HG03045 (cell line): ENCODE measurements at regions not wholly inside any gene's neighbourhood (a gene's known extent, or its start where the extent isn't known, plus 50 kb on each side); places are given as distances from the start of the nearest gene placed in this dataset.

Source experiments
- ATAC-seq: cut with Tn5 transposase; IDR thresholded peaks from one replicate; pipeline ENCODE4 v1.9.1; 2021; ENCODE audit warnings: mild to moderate bottlenecking, moderate library complexity; ENCODE audit not compliant: unreplicated experiment

- ATAC-seq: no peak
These were observed 439.4 kb upstream of the CDH19 start for GRCh38 chr18:67043276-67043675.

GRCh38 chr18:67041334-67041733 lies 437.4 kb upstream of the CDH19 start:
- no peak for ATAC-seq

DNA sequence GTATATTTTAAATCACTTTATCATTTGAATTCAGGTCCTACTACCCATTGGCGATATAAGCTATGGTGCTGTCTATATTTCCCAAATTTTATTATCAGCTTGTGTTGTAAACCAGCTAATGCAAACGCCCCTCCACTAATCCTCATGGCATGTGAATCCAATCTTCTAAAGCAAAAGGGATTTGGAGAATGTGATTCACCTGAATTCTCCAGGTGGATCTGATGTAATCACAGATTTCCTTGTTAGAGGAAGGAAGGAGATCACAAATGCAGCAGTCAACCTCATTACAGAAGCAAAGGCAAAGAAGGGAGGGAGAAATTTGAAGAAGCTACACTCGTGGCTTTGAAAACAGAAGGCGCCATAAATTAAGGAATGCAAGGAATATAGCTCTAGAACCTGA lies 431.1 kb upstream of the CDH19 start:
- no peak for ATAC-seq

- ATAC-seq: no peak
These were observed 419.2 kb upstream of the CDH19 start for GRCh38 chr18:67023059-67023458.

GRCh38 chr18:67010919-67011318 lies 407.0 kb upstream of the CDH19 start:
- no peak for ATAC-seq

DNA sequence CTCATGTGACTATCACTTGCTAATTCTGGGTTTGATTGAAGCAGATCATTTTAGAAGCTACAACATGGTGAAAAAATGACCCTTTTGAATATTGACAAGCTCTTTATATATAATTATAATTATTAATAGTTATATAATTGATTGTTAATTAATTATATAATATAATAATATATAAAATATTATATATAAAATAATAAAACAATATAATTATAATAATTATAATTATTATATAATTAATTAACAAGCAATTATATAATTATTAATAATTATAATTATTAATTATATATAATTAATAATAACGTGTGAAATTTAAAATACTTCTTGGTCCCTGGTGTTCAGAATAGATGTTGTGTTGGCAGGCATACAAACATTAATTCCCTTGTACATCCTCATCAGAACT lies 404.1 kb upstream of the CDH19 start:
- ATAC-seq: no peak

DNA sequence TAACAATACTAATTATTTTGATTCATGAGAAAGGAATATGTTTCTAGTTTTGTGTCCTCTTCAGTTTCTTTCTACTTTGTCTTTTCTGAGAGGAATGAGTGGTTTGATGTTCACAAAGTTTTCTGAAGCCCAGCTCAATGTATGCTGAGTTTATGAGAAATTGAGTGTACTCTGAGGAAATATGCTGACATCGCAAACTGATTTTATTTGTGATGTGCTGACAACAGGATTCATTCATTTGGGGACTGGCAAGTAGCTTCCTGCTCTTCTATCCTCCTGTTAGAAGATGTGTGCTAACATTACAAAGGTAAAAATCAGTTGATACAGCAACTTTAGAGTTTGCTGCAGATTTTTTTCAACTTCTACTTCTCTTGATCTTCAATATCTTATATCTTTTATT lies 403.2 kb upstream of the CDH19 start:
- ATAC-seq: no peak

DNA sequence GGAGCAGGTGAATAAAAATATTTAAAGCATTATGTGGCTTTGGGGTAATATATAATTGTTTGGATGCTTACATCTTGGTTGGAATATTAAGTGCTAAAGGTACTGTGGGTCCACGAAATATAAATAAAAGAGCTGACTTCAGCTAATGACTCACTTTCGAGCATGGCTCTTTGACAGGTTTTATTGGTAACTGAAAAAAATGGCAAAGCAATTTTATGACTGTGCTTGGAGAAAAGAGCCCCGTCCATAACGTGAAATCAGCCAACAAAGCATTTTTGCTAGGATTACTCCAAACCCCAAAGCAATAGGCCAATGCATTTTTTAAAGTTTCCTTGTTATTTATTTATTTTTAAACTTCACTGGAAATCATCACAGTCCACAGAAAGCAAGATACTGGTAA lies 397.2 kb upstream of the CDH19 start:
- ATAC-seq: no peak

- no peak for ATAC-seq
These were observed 395.1 kb upstream of the CDH19 start for GRCh38 chr18:66999003-66999402.

DNA sequence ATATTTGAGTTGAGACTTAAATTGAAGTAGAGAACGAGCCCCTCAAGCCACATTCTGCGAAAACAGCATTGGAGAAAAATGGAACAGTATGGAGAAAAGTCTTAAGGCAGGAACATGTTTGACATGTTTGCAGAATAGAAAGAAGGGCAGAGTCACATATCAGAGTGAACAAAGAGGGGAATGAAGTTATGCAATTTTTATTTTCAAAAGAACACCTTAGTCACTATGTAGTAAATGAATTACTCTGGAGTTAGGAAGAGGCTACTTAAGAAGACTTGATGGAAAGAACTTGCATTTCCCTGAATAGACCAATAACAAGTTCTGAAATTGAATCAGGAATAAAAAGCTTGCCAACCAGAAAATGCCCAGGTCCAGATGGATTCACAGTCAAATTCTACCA lies 391.4 kb upstream of the CDH19 start:
- ATAC-seq: no peak

- no peak for ATAC-seq
These were observed 390.9 kb upstream of the CDH19 start for GRCh38 chr18:66994790-66995189.

DNA sequence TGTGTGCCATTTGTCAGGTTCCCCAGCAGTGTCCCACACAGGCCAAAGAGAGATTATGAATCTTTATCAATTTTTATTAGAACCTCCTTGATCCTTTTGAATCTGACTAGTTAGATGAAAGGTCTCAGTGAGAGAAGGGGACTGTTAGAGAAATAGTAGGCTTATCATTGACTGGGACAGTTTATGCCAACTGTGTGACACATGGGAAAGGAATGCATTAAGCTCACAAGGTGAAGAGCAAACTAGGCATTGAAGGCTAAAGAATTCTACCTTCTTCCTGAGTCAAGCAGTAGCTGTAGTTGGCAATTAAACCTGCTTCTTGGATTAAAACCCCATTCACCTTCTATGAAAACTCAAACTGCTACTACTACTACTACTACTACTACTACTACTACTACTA lies 389.6 kb upstream of the CDH19 start:
- ATAC-seq: no peak

DNA sequence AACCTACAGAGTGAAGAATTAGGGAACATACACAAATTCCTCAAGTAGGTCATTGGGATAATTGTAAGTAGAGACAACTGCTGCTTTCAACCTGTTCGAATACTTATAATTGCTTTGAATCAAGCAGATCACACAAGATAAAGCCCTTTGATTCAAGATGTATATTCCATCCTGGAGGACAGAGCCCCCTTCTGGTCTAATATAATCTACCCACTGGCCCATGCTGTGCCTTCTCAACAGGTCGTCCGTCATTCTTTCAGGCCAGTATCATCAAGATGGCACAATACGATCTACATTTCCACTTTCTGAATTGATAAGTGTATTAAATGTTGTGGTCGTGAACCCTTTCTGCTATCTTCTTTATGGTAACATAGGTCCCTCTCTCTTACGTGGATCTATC lies 387.0 kb upstream of the CDH19 start:
- ATAC-seq: no peak

- ATAC-seq: no peak
These were observed 375.1 kb upstream of the CDH19 start for GRCh38 chr18:66979009-66979408.

GRCh38 chr18:66972681-66973080 lies 368.8 kb upstream of the CDH19 start:
- ATAC-seq: no peak

DNA sequence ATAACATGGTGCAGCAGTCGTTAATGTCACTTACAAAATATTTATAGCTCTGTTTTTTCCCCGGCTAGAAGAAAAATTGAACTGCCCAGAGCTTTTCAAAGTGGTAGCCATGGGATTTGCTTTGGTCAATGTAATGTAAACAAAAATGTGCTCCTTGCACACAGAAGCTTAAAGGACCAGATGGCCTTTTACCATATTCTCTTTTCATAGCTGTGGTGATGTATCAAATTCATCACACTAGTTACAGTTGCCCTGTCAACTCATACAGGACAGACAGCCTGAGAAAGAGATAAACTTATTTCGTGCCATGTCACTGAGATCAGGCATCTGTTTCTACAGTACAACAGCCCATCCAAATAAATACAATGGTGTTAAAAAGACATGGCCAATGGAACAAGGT lies 368.1 kb upstream of the CDH19 start:
- no peak for ATAC-seq

GRCh38 chr18:66966171-66966570 lies 362.3 kb upstream of the CDH19 start:
- no peak for ATAC-seq

- no peak for ATAC-seq
These were observed 354.4 kb upstream of the CDH19 start for GRCh38 chr18:66958309-66958708.

GRCh38 chr18:66951750-66952149 lies 347.9 kb upstream of the CDH19 start:
- ATAC-seq: no peak

- no peak for ATAC-seq
These were observed 345.5 kb upstream of the CDH19 start for GRCh38 chr18:66949419-66949818.

GRCh38 chr18:66937546-66937945 lies 333.7 kb upstream of the CDH19 start:
- ATAC-seq: no peak

GRCh38 chr18:66931010-66931409 lies 327.1 kb upstream of the CDH19 start:
- ATAC-seq: no peak

- ATAC-seq: no peak
These were observed 312.9 kb upstream of the CDH19 start for GRCh38 chr18:66916834-66917233.

GRCh38 chr18:66900837-66901236 lies 296.9 kb upstream of the CDH19 start:
- ATAC-seq: no peak
